Neural crest cell (in vitro differentiated cells): ENCODE measurements at regions not wholly inside any gene's neighbourhood (a gene's known extent, or its start where the extent isn't known, plus 50 kb on each side); places are given as distances from the start of the nearest gene placed in this dataset.

ENCODE experiments used
- DNase-seq: peaks from one replicate; pipeline ENCODE4 v3.0.0; 2021; ENCODE audit warnings: low read depth, mixed read lengths, low spot score
- H3K27ac Mint-ChIP-seq: one replicate; pipeline ENCODE4 v1.8.0; 2021; ENCODE audit warnings: mild to moderate bottlenecking, mixed read lengths; ENCODE audit not compliant: unreplicated experiment
- H3K27me3 Mint-ChIP-seq: 2 replicates; pipeline ENCODE4 v1.8.0; 2021; ENCODE audit warnings: low read depth, mild to moderate bottlenecking, mixed read lengths
- H3K36me3 Mint-ChIP-seq: 2 replicates; pipeline ENCODE4 v1.8.0; 2021; ENCODE audit warnings: low read depth, mild to moderate bottlenecking, mixed read lengths
- H3K4me1 Mint-ChIP-seq: 2 replicates; pipeline ENCODE4 v1.8.0; 2021; ENCODE audit warnings: mixed read lengths
- H3K4me3 Mint-ChIP-seq: one replicate; pipeline ENCODE4 v1.8.0; 2021; ENCODE audit warnings: mild to moderate bottlenecking, mixed read lengths
- H3K9me3 Mint-ChIP-seq: 2 replicates; pipeline ENCODE4 v1.8.0; 2021; ENCODE audit warnings: mixed read lengths
- TF ChIP-seq, protein P1 (sequence below): fragments of 200-600 bp; sonication (generic); conservative IDR thresholded peaks from 2 replicates; pipeline ENCODE4 v1.5.0; 2021; ENCODE audit warnings: antibody characterized with exemption, mild to moderate bottlenecking

DNA sequence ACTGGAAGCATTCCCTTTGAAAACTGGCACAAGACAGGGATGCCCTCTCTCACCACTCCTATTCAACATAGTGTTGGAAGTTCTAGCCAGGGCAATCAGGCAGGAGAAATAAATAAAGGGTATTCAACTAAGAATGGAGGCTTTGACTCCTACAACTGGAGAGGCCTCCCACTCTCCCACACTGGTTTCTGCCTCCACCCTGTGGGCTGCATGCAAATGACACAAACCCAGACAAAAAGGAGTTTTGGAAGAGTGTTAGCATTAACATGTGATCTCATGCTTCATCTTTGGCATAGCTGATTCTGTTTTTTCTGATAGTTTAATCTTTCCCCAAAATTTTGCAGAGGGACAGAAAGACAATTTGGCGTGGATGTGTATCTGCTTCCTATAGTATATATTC, 80.8 kb upstream of the IQCM start:
- no peak overlapping the region for H3K4me3 Mint-ChIP-seq
- peaks cover 4% of the 10 kb centered on the region for H3K4me1 Mint-ChIP-seq
- H3K36me3 Mint-ChIP-seq, result no peaks in the 10 kb centered on the region
- TF ChIP-seq, protein P1, sequence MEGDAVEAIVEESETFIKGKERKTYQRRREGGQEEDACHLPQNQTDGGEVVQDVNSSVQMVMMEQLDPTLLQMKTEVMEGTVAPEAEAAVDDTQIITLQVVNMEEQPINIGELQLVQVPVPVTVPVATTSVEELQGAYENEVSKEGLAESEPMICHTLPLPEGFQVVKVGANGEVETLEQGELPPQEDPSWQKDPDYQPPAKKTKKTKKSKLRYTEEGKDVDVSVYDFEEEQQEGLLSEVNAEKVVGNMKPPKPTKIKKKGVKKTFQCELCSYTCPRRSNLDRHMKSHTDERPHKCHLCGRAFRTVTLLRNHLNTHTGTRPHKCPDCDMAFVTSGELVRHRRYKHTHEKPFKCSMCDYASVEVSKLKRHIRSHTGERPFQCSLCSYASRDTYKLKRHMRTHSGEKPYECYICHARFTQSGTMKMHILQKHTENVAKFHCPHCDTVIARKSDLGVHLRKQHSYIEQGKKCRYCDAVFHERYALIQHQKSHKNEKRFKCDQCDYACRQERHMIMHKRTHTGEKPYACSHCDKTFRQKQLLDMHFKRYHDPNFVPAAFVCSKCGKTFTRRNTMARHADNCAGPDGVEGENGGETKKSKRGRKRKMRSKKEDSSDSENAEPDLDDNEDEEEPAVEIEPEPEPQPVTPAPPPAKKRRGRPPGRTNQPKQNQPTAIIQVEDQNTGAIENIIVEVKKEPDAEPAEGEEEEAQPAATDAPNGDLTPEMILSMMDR, result peak; percentile 58
- DNase-seq, result no peak
- H3K27me3 Mint-ChIP-seq, result no peaks in the 10 kb centered on the region
- no peak overlapping the region for H3K27ac Mint-ChIP-seq
- no peaks in the 10 kb centered on the region for H3K9me3 Mint-ChIP-seq

DNA sequence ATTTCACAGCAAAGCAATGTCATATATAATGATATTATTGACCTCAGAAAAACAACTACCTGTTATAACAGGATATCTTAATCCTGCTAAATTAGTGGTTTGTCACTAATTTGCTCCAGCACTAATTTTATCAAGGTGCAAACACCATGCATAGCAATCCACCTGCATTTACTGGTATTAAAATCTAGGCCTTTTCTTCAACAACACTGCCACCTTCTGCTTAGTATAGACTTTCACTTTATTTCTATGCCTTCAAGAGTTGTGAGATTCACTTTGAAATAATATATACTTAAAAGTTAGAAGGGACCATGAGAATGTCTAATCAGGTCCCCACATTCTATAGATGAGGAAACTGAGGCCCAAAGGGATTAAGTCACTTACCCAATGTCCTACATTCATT, 82.1 kb upstream of the IQCM start:
- no peaks in the 10 kb centered on the region for H3K36me3 Mint-ChIP-seq
- no peak overlapping the region for H3K4me3 Mint-ChIP-seq
- DNase-seq, result no peak
- TF ChIP-seq, protein P1, result peak; percentile 74
- no peaks in the 10 kb centered on the region for H3K9me3 Mint-ChIP-seq
- no peak overlapping the region for H3K27ac Mint-ChIP-seq
- H3K27me3 Mint-ChIP-seq, result no peaks in the 10 kb centered on the region
- no peaks in the 10 kb centered on the region for H3K4me1 Mint-ChIP-seq

DNA sequence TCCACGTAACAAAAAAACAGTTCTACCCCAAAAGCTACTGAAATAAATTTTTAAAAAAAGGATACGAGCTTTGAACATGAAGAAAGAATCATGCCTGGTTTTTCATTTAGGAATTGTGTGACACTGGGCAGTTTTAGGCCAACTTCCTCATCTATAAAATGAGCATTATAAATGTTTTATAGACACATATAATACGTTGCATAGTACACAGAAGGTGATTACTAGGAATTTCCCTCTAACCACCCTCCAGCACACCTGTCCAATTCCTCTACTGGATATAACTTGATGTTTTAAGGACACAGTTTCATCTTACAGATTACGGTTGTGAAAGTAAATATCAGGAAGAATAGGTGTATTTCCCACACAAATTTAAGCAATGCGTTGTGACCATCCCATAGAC, 85.5 kb upstream of the IQCM start:
- H3K36me3 Mint-ChIP-seq, result no peaks in the 10 kb centered on the region
- H3K9me3 Mint-ChIP-seq, result no peaks in the 10 kb centered on the region
- H3K27me3 Mint-ChIP-seq, result no peaks in the 10 kb centered on the region
- TF ChIP-seq, protein P1, result no peak
- DNase-seq, result no peak
- no peak overlapping the region for H3K27ac Mint-ChIP-seq
- no peaks in the 10 kb centered on the region for H3K4me1 Mint-ChIP-seq
- no peak overlapping the region for H3K4me3 Mint-ChIP-seq

DNA sequence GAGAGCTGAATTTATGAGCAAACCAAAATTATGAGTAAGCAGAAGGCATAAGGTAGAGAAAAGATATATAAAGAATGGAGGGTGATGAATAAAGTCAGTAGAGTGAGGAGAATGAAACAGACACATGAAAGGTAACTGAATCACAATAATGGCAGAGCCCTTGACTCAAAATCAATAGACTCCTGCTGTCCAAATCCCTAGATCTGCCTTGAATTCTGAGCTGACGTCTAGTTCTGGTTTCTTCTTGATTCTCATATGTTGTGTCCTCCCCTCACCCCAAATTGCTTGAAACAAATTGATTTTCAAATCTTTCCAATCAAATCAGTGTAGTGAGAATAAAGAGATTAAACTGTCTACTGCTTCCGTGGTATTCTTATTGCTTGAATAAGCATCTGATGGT, 86.6 kb upstream of the IQCM start:
- TF ChIP-seq, protein P1, result no peak
- Mint-ChIP-seq H3K4me1 (no peaks in the 10 kb centered on the region), H3K27ac (no peak overlapping the region), H3K9me3 (no peaks in the 10 kb centered on the region), H3K36me3 (no peaks in the 10 kb centered on the region), H3K27me3 (no peaks in the 10 kb centered on the region), H3K4me3 (no peak overlapping the region)
- no peak for DNase-seq

DNA sequence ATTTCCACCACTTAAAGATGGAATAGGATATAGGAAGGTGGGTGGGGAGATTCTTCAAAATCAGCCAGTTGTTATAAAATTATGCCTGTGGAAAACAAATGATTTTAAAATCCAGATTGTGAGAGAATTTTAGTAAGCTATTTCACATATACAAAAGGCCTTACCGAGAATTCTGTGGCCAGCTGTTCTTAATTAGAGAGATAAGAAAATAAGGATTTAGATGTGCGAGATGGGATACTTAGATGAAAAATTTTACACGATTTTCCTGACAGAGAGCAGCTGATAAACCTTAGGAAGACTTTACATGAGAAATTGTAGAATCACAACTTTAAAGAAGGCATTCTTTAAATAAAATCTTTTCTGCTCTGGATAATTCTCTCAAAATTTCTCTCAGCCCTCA, 94.5 kb upstream of the IQCM start:
- Mint-ChIP-seq H3K27ac (no peak overlapping the region), H3K9me3 (no peaks in the 10 kb centered on the region), H3K36me3 (no peaks in the 10 kb centered on the region), H3K27me3 (no peaks in the 10 kb centered on the region), H3K4me3 (no peak overlapping the region), H3K4me1 (no peaks in the 10 kb centered on the region)
- TF ChIP-seq, protein P1, result no peak
- DNase-seq, result no peak
